Hepatocyte (in vitro differentiated cells): ENCODE measurements at regions not wholly inside any gene's neighbourhood (a gene's known extent, or its start where the extent isn't known, plus 50 kb on each side); places are given as distances from the start of the nearest gene placed in this dataset.

ENCODE experiments used
- EZH2 ChIP-seq: fragments of 200-600 bp; sonication (generic); IDR thresholded peaks from 2 replicates; pipeline ENCODE4 v1.6.1; 2016; ENCODE audit warnings: antibody characterized with exemption, mild to moderate bottlenecking, borderline replicate concordance
- TF ChIP-seq, protein P1 (sequence below): fragments of 200-600 bp; sonication (generic); IDR thresholded peaks from 2 replicates; pipeline ENCODE4 v1.5.1; 2016; ENCODE audit warnings: antibody characterized with exemption, mild to moderate bottlenecking; ENCODE audit not compliant: poor library complexity

- TF ChIP-seq, protein P1, sequence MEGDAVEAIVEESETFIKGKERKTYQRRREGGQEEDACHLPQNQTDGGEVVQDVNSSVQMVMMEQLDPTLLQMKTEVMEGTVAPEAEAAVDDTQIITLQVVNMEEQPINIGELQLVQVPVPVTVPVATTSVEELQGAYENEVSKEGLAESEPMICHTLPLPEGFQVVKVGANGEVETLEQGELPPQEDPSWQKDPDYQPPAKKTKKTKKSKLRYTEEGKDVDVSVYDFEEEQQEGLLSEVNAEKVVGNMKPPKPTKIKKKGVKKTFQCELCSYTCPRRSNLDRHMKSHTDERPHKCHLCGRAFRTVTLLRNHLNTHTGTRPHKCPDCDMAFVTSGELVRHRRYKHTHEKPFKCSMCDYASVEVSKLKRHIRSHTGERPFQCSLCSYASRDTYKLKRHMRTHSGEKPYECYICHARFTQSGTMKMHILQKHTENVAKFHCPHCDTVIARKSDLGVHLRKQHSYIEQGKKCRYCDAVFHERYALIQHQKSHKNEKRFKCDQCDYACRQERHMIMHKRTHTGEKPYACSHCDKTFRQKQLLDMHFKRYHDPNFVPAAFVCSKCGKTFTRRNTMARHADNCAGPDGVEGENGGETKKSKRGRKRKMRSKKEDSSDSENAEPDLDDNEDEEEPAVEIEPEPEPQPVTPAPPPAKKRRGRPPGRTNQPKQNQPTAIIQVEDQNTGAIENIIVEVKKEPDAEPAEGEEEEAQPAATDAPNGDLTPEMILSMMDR = no peak
- no peak for TF ChIP-seq EZH2
Measured at GRCh38 chr1:47616036-47616435, 178.2 kb downstream of the FOXD2 start.
